ENCODE measurements at regions not wholly inside any gene's neighbourhood (a gene's known extent, or its start where the extent isn't known, plus 50 kb on each side); places are given as distances from the start of the nearest gene placed in this dataset.

- TF ChIP-seq POLR2A (IDR thresholded peaks at IDR 0.05) = no peak
- TF ChIP-seq, protein P1, sequence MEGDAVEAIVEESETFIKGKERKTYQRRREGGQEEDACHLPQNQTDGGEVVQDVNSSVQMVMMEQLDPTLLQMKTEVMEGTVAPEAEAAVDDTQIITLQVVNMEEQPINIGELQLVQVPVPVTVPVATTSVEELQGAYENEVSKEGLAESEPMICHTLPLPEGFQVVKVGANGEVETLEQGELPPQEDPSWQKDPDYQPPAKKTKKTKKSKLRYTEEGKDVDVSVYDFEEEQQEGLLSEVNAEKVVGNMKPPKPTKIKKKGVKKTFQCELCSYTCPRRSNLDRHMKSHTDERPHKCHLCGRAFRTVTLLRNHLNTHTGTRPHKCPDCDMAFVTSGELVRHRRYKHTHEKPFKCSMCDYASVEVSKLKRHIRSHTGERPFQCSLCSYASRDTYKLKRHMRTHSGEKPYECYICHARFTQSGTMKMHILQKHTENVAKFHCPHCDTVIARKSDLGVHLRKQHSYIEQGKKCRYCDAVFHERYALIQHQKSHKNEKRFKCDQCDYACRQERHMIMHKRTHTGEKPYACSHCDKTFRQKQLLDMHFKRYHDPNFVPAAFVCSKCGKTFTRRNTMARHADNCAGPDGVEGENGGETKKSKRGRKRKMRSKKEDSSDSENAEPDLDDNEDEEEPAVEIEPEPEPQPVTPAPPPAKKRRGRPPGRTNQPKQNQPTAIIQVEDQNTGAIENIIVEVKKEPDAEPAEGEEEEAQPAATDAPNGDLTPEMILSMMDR (IDR thresholded peaks at IDR 0.05 in 4 of 5, conservative IDR thresholded peaks at IDR 0.05 in 1 of 5) = no peak
Measured at GRCh38 chr1:178648151-178648550, 76.9 kb upstream of the RALGPS2 start.

Data from gastrocnemius medialis (tissue), 4 donors.